HEK293 (cell line): ENCODE measurements at regions not wholly inside any gene's neighbourhood (a gene's known extent, or its start where the extent isn't known, plus 50 kb on each side); places are given as distances from the start of the nearest gene placed in this dataset.

Experiments used
- YY1 ChIP-seq: fragments of 450-650 bp; formaldehyde crosslinking; IDR thresholded peaks from 2 replicates; pipeline ENCODE4 v1.5.1; 2018; ENCODE audit warnings: missing biosample characterization, missing genetic modification characterization
- ZNF133 ChIP-seq: fragments of 450-650 bp; formaldehyde crosslinking; IDR thresholded peaks from 2 replicates; pipeline ENCODE4 v1.5.1; 2016; ENCODE audit warnings: missing biosample characterization, missing genetic modification characterization
- ZNF169 ChIP-seq: fragments of 450-650 bp; formaldehyde crosslinking; IDR thresholded peaks from 2 replicates; pipeline ENCODE4 v1.5.1; 2016; ENCODE audit warnings: missing biosample characterization, missing genetic modification characterization
- ZNF629 ChIP-seq: fragments of 450-650 bp; formaldehyde crosslinking; IDR thresholded peaks from 2 replicates; pipeline ENCODE4 v1.5.1; 2017; ENCODE audit warnings: missing biosample characterization, missing genetic modification characterization
- TF ChIP-seq, protein P1 (sequence below): fragments of 450-650 bp; formaldehyde crosslinking; IDR thresholded peaks from 2 replicates; pipeline ENCODE4 v1.5.1; 2016; ENCODE audit warnings: missing biosample characterization, missing genetic modification characterization
- TF ChIP-seq, protein P2 (sequence below): fragments of 450-650 bp; formaldehyde crosslinking; IDR thresholded peaks from 2 replicates; pipeline ENCODE4 v1.5.1; 2016; ENCODE audit warnings: missing biosample characterization, missing genetic modification characterization

- TF ChIP-seq YY1 (no peak), ZNF133 (tag by site-specific recombination) (no peak), ZNF169 (tag by site-specific recombination) (no peak), ZNF629 (no peak)
- TF ChIP-seq, protein P1, sequence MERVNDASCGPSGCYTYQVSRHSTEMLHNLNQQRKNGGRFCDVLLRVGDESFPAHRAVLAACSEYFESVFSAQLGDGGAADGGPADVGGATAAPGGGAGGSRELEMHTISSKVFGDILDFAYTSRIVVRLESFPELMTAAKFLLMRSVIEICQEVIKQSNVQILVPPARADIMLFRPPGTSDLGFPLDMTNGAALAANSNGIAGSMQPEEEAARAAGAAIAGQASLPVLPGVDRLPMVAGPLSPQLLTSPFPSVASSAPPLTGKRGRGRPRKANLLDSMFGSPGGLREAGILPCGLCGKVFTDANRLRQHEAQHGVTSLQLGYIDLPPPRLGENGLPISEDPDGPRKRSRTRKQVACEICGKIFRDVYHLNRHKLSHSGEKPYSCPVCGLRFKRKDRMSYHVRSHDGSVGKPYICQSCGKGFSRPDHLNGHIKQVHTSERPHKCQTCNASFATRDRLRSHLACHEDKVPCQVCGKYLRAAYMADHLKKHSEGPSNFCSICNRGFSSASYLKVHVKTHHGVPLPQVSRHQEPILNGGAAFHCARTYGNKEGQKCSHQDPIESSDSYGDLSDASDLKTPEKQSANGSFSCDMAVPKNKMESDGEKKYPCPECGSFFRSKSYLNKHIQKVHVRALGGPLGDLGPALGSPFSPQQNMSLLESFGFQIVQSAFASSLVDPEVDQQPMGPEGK (tag by site-specific recombination), result no peak
- TF ChIP-seq, protein P2, sequence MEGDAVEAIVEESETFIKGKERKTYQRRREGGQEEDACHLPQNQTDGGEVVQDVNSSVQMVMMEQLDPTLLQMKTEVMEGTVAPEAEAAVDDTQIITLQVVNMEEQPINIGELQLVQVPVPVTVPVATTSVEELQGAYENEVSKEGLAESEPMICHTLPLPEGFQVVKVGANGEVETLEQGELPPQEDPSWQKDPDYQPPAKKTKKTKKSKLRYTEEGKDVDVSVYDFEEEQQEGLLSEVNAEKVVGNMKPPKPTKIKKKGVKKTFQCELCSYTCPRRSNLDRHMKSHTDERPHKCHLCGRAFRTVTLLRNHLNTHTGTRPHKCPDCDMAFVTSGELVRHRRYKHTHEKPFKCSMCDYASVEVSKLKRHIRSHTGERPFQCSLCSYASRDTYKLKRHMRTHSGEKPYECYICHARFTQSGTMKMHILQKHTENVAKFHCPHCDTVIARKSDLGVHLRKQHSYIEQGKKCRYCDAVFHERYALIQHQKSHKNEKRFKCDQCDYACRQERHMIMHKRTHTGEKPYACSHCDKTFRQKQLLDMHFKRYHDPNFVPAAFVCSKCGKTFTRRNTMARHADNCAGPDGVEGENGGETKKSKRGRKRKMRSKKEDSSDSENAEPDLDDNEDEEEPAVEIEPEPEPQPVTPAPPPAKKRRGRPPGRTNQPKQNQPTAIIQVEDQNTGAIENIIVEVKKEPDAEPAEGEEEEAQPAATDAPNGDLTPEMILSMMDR (tag by site-specific recombination), result no peak
These were observed 1057.2 kb upstream of the CDH10 start for GRCh38 chr5:25701936-25702335.
